ENCODE measurements at regions not wholly inside any gene's neighbourhood (a gene's known extent, or its start where the extent isn't known, plus 50 kb on each side); places are given as distances from the start of the nearest gene placed in this dataset.

DNA sequence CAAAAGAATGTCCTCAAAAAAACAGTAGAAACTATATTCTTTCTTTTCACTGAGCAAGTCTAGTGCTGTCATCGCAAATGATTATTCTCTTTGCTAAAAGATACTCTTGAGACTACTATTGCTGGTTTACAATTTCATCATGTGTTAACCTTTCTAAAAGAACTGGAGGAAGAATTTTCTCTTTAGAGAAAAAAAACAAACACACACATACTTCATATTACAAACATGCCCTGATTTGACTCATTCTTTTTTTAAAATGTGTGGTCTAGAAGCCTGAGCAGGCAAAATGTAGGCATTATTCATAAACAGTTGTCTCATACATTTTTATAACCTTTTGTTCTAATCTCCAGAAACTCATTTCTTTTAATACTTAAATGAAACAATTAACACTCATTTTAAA is 60.6 kb upstream of the FAT4 start:
- TF ChIP-seq SUZ12 (IDR thresholded peaks at IDR 0.05; ENCODE audit: extremely low read depth, insufficient read depth, insufficient read length) = no peak
- no peak for TF ChIP-seq YY1 (IDR thresholded peaks at IDR 0.05; ENCODE audit: insufficient read depth, insufficient read length)
- TF ChIP-seq ZNF274 (IDR thresholded peaks at IDR 0.05; ENCODE audit: low read depth, low read length) = no peak

Measured in NT2/D1 (cell line).